ENCODE measurements at regions not wholly inside any gene's neighbourhood (a gene's known extent, or its start where the extent isn't known, plus 50 kb on each side); places are given as distances from the start of the nearest gene placed in this dataset.

GRCh38 chr5:145084834-145085233, 750.3 kb downstream of the PRELID2 start:
- no peaks in the 10 kb centered on the region for H3K9me3 ChIP-seq (ENCODE audit: control insufficient read depth, insufficient read depth, low read length)
- no peak overlapping the region for H3K4me3 ChIP-seq (ENCODE audit: low read depth, low read length)
- H3K27me3 ChIP-seq (ENCODE audit: control insufficient read depth, insufficient read depth, low read length) = no peaks in the 10 kb centered on the region
- no peak overlapping the region for H3K27ac ChIP-seq (ENCODE audit: low read depth, low read length)
- TF ChIP-seq CTCF (IDR thresholded peaks at IDR 0.05; ENCODE audit: low read depth, low read length) = no peak
- no peak for DNase-seq (ENCODE audit: low read depth, low spot score)
- ChIA-PET POLR2A (no interaction called here), CTCF (no interaction called here)

- no peak overlapping the region for H3K27ac ChIP-seq (ENCODE audit: low read depth, low read length)
- H3K27me3 ChIP-seq (ENCODE audit: control insufficient read depth, insufficient read depth, low read length) = no peaks in the 10 kb centered on the region
- POLR2A ChIA-PET = no interaction called here
- CTCF ChIA-PET = no interaction called here
- TF ChIP-seq CTCF (IDR thresholded peaks at IDR 0.05; ENCODE audit: low read depth, low read length) = no peak
- no peak for DNase-seq (ENCODE audit: low read depth, low spot score)
- H3K4me3 ChIP-seq (ENCODE audit: low read depth, low read length) = no peak overlapping the region
- H3K9me3 ChIP-seq (ENCODE audit: control insufficient read depth, insufficient read depth, low read length) = no peaks in the 10 kb centered on the region
Observed at GRCh38 chr5:145077028-145077427, 758.1 kb downstream of the PRELID2 start.

GRCh38 chr5:145076040-145076439, 759.1 kb downstream of the PRELID2 start:
- no peak for TF ChIP-seq CTCF (IDR thresholded peaks at IDR 0.05; ENCODE audit: low read depth, low read length)
- ChIA-PET CTCF (no interaction called here), POLR2A (no interaction called here)
- H3K27me3 ChIP-seq (ENCODE audit: control insufficient read depth, insufficient read depth, low read length) = no peaks in the 10 kb centered on the region
- DNase-seq (ENCODE audit: low read depth, low spot score) = no peak
- no peak overlapping the region for H3K27ac ChIP-seq (ENCODE audit: low read depth, low read length)
- H3K4me3 ChIP-seq (ENCODE audit: low read depth, low read length) = no peak overlapping the region
- no peaks in the 10 kb centered on the region for H3K9me3 ChIP-seq (ENCODE audit: control insufficient read depth, insufficient read depth, low read length)

- no peak for TF ChIP-seq CTCF (IDR thresholded peaks at IDR 0.05; ENCODE audit: low read depth, low read length)
- ChIA-PET CTCF (no interaction called here), POLR2A (no interaction called here)
- Histone ChIP-seq H3K4me3 (ENCODE audit: low read depth, low read length) (no peak overlapping the region), H3K9me3 (ENCODE audit: control insufficient read depth, insufficient read depth, low read length) (no peaks in the 10 kb centered on the region), H3K27me3 (ENCODE audit: control insufficient read depth, insufficient read depth, low read length) (no peaks in the 10 kb centered on the region), H3K27ac (ENCODE audit: low read depth, low read length) (no peak overlapping the region)
- DNase-seq (ENCODE audit: low read depth, low spot score) = no peak
Observed at GRCh38 chr5:145072889-145073288, 762.3 kb downstream of the PRELID2 start.

DNA sequence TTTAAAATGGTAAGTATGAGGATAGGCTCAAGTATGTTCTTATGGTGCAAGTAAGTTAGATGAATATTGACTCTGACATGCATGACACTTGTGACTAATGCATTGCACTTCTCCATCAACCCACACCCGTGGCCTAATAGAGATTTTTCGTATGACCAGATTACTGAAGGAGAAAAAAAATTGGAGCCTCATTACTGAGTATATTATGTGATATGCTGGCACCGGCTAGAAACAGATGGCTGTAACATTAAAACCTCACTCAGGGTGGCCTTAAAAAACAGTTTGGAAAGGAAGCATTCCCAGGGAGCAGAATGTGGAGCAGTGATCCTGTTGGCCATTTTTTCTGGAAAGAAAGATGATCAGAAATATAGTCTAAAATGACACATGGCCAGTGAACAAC, 766.4 kb downstream of the PRELID2 start:
- Histone ChIP-seq H3K27me3 (ENCODE audit: control insufficient read depth, insufficient read depth, low read length) (no peaks in the 10 kb centered on the region), H3K4me3 (ENCODE audit: low read depth, low read length) (no peak overlapping the region), H3K9me3 (ENCODE audit: control insufficient read depth, insufficient read depth, low read length) (no peaks in the 10 kb centered on the region), H3K27ac (ENCODE audit: low read depth, low read length) (no peak overlapping the region)
- POLR2A ChIA-PET = no interaction called here
- TF ChIP-seq CTCF (IDR thresholded peaks at IDR 0.05; ENCODE audit: low read depth, low read length) = no peak
- no peak for DNase-seq (ENCODE audit: low read depth, low spot score)
- CTCF ChIA-PET = interaction anchor here (0.5 kb wide), 1 partner anchor 96 kb away, joined by 3 read pairs; no protein-coding TSS in a partner anchor

All from AG04450 (cell line).